GM21786 (cell line): ENCODE measurements at regions not wholly inside any gene's neighbourhood (a gene's known extent, or its start where the extent isn't known, plus 50 kb on each side); places are given as distances from the start of the nearest gene placed in this dataset.

ENCODE experiments used
- ATAC-seq: cut with Tn5 transposase; IDR thresholded peaks from one replicate; pipeline ENCODE4 v1.9.1; 2021; ENCODE audit not compliant: unreplicated experiment

- no peak for ATAC-seq
Observed at GRCh38 chr18:34077599-34077998, 147.1 kb downstream of the NOL4 start.

- ATAC-seq: no peak
Observed at GRCh38 chr18:34075963-34076860, 148.5 kb downstream of the NOL4 start.

- no peak for ATAC-seq
Observed at GRCh38 chr18:34061226-34061625, 163.5 kb downstream of the NOL4 start.

- ATAC-seq: no peak
Observed at GRCh38 chr18:34055227-34055626, 169.5 kb downstream of the NOL4 start.

- ATAC-seq: no peak
Observed at GRCh38 chr18:34050661-34051060, 174.1 kb downstream of the NOL4 start.

GRCh38 chr18:34049511-34049910 is 175.2 kb downstream of the NOL4 start:
- no peak for ATAC-seq

GRCh38 chr18:34048423-34048822 is 176.3 kb downstream of the NOL4 start:
- ATAC-seq: no peak

GRCh38 chr18:34042423-34043146 is 182.1 kb downstream of the NOL4 start:
- ATAC-seq: no peak

- ATAC-seq: no peak
Observed at GRCh38 chr18:34039611-34040010, 185.1 kb downstream of the NOL4 start.

GRCh38 chr18:34039201-34039600 is 185.5 kb downstream of the NOL4 start:
- ATAC-seq: peak; percentile 67

- ATAC-seq: no peak
Observed at GRCh38 chr18:34038086-34038485, 186.6 kb downstream of the NOL4 start.

- ATAC-seq: no peak
Observed at GRCh38 chr18:34033968-34034367, 190.7 kb downstream of the NOL4 start.

- ATAC-seq: peak; percentile 57
Observed at GRCh38 chr18:34031810-34032209, 192.9 kb downstream of the NOL4 start.

GRCh38 chr18:34028324-34028723 is 196.4 kb downstream of the NOL4 start:
- no peak for ATAC-seq

- ATAC-seq: no peak
Observed at GRCh38 chr18:34025191-34025801, 199.4 kb downstream of the NOL4 start.

- no peak for ATAC-seq
Observed at GRCh38 chr18:34023471-34023870, 201.2 kb downstream of the NOL4 start.

GRCh38 chr18:34018336-34018735 is 206.4 kb downstream of the NOL4 start:
- no peak for ATAC-seq

GRCh38 chr18:34003687-34004086 is 221.0 kb downstream of the NOL4 start:
- no peak for ATAC-seq

GRCh38 chr18:34002130-34002529 is 222.6 kb downstream of the NOL4 start:
- ATAC-seq: no peak

GRCh38 chr18:34001376-34001775 is 223.3 kb downstream of the NOL4 start:
- no peak for ATAC-seq

GRCh38 chr18:33987206-33987605 is 237.5 kb downstream of the NOL4 start:
- ATAC-seq: no peak

GRCh38 chr18:33983126-33983525 is 241.6 kb downstream of the NOL4 start:
- no peak for ATAC-seq
